Smooth muscle cell (in vitro differentiated cells): ENCODE measurements at regions not wholly inside any gene's neighbourhood (a gene's known extent, or its start where the extent isn't known, plus 50 kb on each side); places are given as distances from the start of the nearest gene placed in this dataset.

ENCODE experiments used
- DNase-seq: peaks from one replicate; lab custom pipeline; 2025; ENCODE audit not compliant: unreplicated experiment; lab: John Stamatoyannopoulos, UW
- H2AFZ ChIP-seq: fragments of 200-600 bp; sonication (generic); 2 replicates; pipeline ENCODE4 v1.6.0; 2016; ENCODE audit warnings: antibody characterized with exemption, low read depth, mild to moderate bottlenecking
- H3F3A ChIP-seq: fragments of 200-600 bp; sonication (generic); 2 replicates; pipeline ENCODE4 v1.6.0; 2017; ENCODE audit warnings: antibody characterized with exemption, low read depth
- H3K27ac ChIP-seq: fragments of 200-600 bp; sonication (generic); 2 replicates; pipeline ENCODE4 v1.5.1; 2016; ENCODE audit warnings: low read depth, mild to moderate bottlenecking
- H3K27me3 ChIP-seq: fragments of 200-600 bp; sonication (generic); 2 replicates; pipeline ENCODE4 v1.6.1; 2016; ENCODE audit warnings: low read depth, mild to moderate bottlenecking
- H3K36me3 ChIP-seq: fragments of 200-600 bp; sonication (generic); 2 replicates; pipeline ENCODE4 v1.5.1; 2016; ENCODE audit warnings: low read depth
- H3K4me1 ChIP-seq: fragments of 200-600 bp; sonication (generic); 2 replicates; pipeline ENCODE4 v1.5.1; 2016; ENCODE audit warnings: low read depth
- H3K4me2 ChIP-seq: fragments of 200-600 bp; sonication (generic); 2 replicates; pipeline ENCODE4 v1.6.0; 2016; ENCODE audit warnings: mild to moderate bottlenecking
- H3K4me3 ChIP-seq: fragments of 200-600 bp; sonication (generic); 2 replicates; pipeline ENCODE4 v1.5.1; 2016; ENCODE audit warnings: mild to moderate bottlenecking
- H3K79me2 ChIP-seq: fragments of 200-600 bp; sonication (generic); 2 replicates; pipeline ENCODE4 v1.6.0; 2016; ENCODE audit warnings: low read depth, mild to moderate bottlenecking
- H3K9ac ChIP-seq: fragments of 200-600 bp; sonication (generic); 2 replicates; pipeline ENCODE4 v1.6.0; 2016; ENCODE audit warnings: low read depth
- H3K9me3 ChIP-seq: fragments of 200-600 bp; sonication (generic); replicated peaks from 2 replicates; pipeline ENCODE4 v1.5.1; 2016; ENCODE audit warnings: low read depth
- H4K20me1 ChIP-seq: fragments of 200-600 bp; sonication (generic); 2 replicates; pipeline ENCODE4 v1.6.0; 2016; ENCODE audit warnings: low read depth
- WGBS: methylation state at CpG from one replicate; pipeline ENCODE4 v1.1.7; 2016; ENCODE audit warnings: low lambda C conversion rate; 5-methylcytosine and 5-hydroxymethylcytosine counted together
- TF ChIP-seq, protein P1 (sequence below): fragments of 200-600 bp; sonication (generic); IDR thresholded peaks from 2 replicates; pipeline ENCODE4 v1.5.1; 2017; ENCODE audit warnings: borderline replicate concordance, mild to moderate bottlenecking, antibody characterized with exemption; ENCODE audit not compliant: insufficient read depth, poor library complexity, severe bottlenecking

DNA sequence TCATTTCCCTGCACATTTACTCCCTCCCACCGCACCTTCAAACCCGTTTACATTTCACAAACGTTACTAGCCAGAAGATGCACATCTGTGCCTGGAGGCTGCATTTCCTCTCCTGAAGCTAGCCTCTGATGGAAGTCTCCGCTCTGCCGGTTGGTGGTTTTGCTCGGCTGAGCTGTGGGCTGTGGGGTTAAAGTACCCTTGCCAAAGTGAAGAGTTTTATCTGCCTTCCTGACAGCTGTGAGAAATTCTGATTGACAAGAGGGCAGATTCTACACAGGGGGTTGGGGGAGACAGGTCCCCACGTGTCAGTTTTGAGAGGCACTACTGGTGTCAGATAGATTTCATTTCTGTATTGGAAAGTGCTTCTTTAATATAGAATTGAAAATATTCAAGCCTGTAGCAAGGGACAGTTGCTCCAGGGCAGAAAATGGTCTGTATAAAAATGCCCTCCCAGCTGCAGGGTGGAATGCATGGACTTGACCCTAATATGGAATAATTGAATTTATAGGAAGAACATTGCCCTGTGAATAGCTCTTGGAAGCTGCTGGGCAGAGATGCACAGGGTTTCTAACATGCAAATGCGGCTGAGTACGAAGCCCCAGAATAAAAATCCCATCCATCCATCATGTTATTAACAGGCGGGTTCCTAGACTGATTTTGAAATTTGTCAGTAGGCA, 201.1 kb upstream of the RGMA start:
- Histone ChIP-seq H3K79me2 (no peaks in the 10 kb centered on the region), H3K4me2 (no peak overlapping the region), H2AFZ (no peak overlapping the region), H3F3A (no peaks in the 10 kb centered on the region), H3K27ac (no peak overlapping the region), H3K36me3 (no peaks in the 10 kb centered on the region), H3K9me3 (no peaks in the 10 kb centered on the region), H3K9ac (no peak overlapping the region), H3K27me3 (peaks cover 30% of the 10 kb centered on the region), H3K4me3 (no peak overlapping the region), H3K4me1 (peaks cover 6% of the 10 kb centered on the region), H4K20me1 (no peaks in the 10 kb centered on the region)
- TF ChIP-seq, protein P1, sequence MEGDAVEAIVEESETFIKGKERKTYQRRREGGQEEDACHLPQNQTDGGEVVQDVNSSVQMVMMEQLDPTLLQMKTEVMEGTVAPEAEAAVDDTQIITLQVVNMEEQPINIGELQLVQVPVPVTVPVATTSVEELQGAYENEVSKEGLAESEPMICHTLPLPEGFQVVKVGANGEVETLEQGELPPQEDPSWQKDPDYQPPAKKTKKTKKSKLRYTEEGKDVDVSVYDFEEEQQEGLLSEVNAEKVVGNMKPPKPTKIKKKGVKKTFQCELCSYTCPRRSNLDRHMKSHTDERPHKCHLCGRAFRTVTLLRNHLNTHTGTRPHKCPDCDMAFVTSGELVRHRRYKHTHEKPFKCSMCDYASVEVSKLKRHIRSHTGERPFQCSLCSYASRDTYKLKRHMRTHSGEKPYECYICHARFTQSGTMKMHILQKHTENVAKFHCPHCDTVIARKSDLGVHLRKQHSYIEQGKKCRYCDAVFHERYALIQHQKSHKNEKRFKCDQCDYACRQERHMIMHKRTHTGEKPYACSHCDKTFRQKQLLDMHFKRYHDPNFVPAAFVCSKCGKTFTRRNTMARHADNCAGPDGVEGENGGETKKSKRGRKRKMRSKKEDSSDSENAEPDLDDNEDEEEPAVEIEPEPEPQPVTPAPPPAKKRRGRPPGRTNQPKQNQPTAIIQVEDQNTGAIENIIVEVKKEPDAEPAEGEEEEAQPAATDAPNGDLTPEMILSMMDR = no peak
- WGBS = 68% methylated on average over 10 of the region's 10 CpGs
- DNase-seq = no peak

DNA sequence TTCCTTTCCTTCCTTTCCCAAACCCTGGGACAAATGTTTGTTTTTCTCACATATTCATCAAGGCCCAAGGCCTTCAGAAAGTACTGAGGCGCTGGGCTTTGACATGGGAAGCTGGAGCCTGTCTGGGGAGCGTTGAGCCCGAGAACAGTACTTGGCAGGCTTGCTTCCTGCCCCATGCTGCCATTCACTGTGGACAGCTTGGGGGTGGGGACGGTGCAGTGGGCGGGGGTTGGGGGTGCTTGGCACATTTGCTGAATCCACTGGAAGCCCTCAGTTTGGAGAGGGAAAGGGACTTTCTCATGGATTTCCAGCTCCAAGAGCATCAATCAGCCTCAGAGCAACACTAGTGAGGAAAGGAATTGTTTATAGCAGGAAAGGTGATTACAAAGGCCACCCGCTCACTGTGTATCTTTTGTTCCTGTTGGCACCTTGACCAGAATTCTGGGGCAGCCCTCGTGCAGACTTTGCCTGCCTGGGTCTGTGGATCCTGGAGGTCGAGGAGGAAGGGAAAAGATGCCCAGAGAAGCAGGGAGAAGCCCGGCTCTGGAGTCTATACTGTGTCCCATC, 199.8 kb upstream of the RGMA start:
- no peak overlapping the region for H2AFZ ChIP-seq
- no peaks in the 10 kb centered on the region for H3K79me2 ChIP-seq
- no peak overlapping the region for H3K4me2 ChIP-seq
- WGBS = 84% methylated on average over 9 of the region's 9 CpGs
- no peaks in the 10 kb centered on the region for H3F3A ChIP-seq
- TF ChIP-seq, protein P1 = no peak
- H3K9ac ChIP-seq = no peak overlapping the region
- no peak overlapping the region for H3K4me3 ChIP-seq
- H3K27me3 ChIP-seq = peaks cover 30% of the 10 kb centered on the region
- no peaks in the 10 kb centered on the region for H3K36me3 ChIP-seq
- DNase-seq = no peak
- H3K9me3 ChIP-seq = no peaks in the 10 kb centered on the region
- H4K20me1 ChIP-seq = no peaks in the 10 kb centered on the region
- H3K4me1 ChIP-seq = peaks cover 6% of the 10 kb centered on the region
- H3K27ac ChIP-seq = no peak overlapping the region

DNA sequence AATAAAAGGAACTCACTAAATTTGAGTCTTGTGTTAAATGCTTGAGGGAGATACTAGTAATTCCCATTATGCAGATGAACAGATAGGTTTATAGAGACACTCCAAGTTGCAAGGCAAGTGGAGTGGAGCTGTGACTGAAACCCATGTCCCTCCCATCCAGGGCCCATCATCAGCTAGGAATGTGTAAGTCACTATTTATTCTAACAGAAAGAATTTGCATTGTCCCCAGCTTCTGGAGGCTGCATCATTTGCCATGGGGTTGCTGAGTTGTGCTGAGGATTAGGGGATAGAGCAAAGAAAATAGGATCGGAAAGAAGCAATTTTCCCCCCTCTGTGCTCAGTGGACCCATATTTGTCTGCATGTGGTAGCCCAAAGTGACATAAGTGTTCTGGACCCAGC, 197.4 kb upstream of the RGMA start:
- no peaks in the 10 kb centered on the region for H3K9me3 ChIP-seq
- no peak for DNase-seq
- no peaks in the 10 kb centered on the region for H3K36me3 ChIP-seq
- peaks cover 37% of the 10 kb centered on the region for H3K27me3 ChIP-seq
- no peaks in the 10 kb centered on the region for H4K20me1 ChIP-seq
- no peak overlapping the region for H3K9ac ChIP-seq
- H3K79me2 ChIP-seq = no peaks in the 10 kb centered on the region
- no peak overlapping the region for H3K4me3 ChIP-seq
- no peaks in the 10 kb centered on the region for H3F3A ChIP-seq
- H3K27ac ChIP-seq = no peak overlapping the region
- WGBS = 65% methylated on average over 1 of the region's 1 CpG
- peaks cover 6% of the 10 kb centered on the region for H3K4me1 ChIP-seq
- H3K4me2 ChIP-seq = no peak overlapping the region
- no peak overlapping the region for H2AFZ ChIP-seq
- TF ChIP-seq, protein P1 = no peak

DNA sequence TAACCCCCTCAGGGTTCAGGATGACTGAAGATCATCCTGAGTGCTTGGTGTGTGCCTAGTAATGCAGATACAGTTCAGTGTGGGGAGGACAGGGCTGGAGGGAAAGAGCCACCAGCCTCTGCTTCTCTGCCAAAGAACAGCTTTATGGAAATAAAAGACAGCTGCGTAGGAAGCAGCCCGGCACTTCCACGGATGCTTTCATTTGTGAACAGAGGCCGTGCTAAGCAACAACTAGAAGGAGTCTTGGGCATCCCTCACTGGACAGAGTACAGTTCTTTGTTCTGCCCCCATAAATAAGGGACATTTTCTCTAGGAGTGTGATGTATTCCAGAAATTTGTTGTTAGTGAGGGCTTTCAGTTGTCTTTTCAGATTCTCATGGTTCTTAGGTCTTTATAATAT, 194.8 kb upstream of the RGMA start:
- Histone ChIP-seq H3K36me3 (no peaks in the 10 kb centered on the region), H3K27me3 (peaks cover 33% of the 10 kb centered on the region), H3K79me2 (no peaks in the 10 kb centered on the region), H4K20me1 (no peaks in the 10 kb centered on the region), H3K9ac (no peak overlapping the region), H3K9me3 (no peaks in the 10 kb centered on the region), H3K27ac (no peak overlapping the region), H3K4me3 (no peak overlapping the region), H3F3A (no peaks in the 10 kb centered on the region), H3K4me2 (no peak overlapping the region), H2AFZ (no peak overlapping the region), H3K4me1 (peaks cover 17% of the 10 kb centered on the region)
- WGBS = 72% methylated on average over 4 of the region's 4 CpGs
- no peak for DNase-seq
- TF ChIP-seq, protein P1 = no peak
